ENCODE measurements at regions not wholly inside any gene's neighbourhood (a gene's known extent, or its start where the extent isn't known, plus 50 kb on each side); places are given as distances from the start of the nearest gene placed in this dataset.

GRCh38 chr17:72280881-72281280 lies 160.1 kb downstream of the SOX9 start:
- no peak for TF ChIP-seq GATA2 (IDR thresholded peaks at IDR 0.05; ENCODE audit: low read depth, low read length)
- no peak for TF ChIP-seq GATA3 (IDR thresholded peaks at IDR 0.05; ENCODE audit: low read depth, low read length)
